DMS153 treated with DMSO at 0.1 percent for 48 hours (cell line): ENCODE measurements at regions not wholly inside any gene's neighbourhood (a gene's known extent, or its start where the extent isn't known, plus 50 kb on each side); places are given as distances from the start of the nearest gene placed in this dataset.

Experiments
- DNase-seq: peaks from one replicate; lab custom pipeline; 2025; ENCODE audit not compliant: unreplicated experiment; lab: John Stamatoyannopoulos, UW

GRCh38 chr11:70020336-70021214 lies 57.5 kb upstream of the ANO1 start:
- DNase-seq = no peak

DNA sequence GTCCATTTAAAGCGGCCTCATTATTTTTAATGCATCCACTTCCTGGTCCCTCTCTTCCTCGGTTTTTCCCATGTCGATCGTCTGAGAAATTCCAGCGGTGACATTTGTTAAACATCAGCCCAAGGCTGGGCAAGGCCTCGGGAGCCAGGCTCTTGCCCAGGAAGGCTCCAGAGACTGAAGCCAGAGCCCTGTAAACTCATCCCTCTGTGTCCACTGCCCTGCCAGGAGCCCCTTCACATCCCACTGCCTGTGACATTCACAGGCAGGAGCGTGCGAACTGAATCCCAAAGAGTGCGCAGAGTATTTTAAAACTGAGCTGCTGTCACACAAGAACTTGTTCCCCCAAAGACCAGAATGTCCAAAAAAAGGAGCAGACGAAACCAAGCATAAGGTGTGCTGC lies 56.5 kb upstream of the ANO1 start:
- no peak for DNase-seq

- no peak for DNase-seq
Observed at GRCh38 chr11:70024036-70024772, 53.9 kb upstream of the ANO1 start.

DNA sequence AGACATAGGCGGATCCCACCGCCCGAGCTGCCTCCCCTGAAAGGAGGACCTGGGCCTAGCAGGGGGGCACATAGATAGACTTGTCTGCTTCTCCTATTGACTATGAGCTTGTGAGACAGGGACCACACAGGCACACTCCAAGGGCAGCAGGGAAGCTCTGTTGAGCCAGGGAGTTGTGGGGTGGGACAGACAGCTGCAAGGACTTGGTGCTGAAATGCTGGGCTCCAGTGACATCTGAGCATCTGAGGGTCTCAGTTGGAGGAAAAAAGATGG lies 53.4 kb upstream of the ANO1 start:
- no peak for DNase-seq

DNA sequence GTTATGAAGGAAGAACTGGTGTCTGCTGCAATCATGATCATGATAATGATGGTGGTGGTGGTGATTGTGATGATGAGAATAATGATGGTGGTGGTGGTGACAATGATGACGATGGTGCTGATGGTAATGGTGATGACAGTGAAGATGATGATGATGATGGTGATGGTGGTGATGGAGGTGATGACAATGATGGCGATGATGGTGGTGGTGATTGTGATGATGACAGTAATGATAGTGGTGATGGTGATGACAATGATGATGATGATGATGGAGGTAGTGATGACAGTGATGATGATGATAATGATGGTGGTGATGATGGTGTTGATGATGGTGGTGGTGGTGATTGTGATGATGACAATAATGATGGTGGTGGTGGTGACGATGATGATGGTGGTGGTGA lies 52.8 kb upstream of the ANO1 start:
- no peak for DNase-seq

DNA sequence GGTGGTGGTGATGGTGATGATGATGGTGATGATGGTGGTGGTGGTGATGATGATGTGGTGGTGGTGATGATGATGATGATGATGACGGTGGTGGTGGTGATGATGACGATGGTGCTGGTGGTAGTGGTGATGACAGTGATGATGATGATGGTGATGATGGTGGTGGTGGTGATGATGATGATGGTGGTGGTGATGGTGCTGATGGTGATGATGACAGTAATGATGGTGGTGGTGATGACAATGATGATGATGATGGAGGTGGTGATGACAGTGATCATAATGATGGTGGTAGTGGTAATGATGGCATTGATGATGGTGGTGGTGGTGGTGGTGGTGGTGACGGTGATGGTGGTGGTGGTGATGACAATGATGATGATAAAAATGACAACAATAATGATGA lies 52.1 kb upstream of the ANO1 start:
- DNase-seq = no peak

- DNase-seq = no peak
Observed at GRCh38 chr11:70026726-70027125, 51.4 kb upstream of the ANO1 start.

- DNase-seq = no peak
Observed at GRCh38 chr11:70027451-70027850, 50.7 kb upstream of the ANO1 start.

DNA sequence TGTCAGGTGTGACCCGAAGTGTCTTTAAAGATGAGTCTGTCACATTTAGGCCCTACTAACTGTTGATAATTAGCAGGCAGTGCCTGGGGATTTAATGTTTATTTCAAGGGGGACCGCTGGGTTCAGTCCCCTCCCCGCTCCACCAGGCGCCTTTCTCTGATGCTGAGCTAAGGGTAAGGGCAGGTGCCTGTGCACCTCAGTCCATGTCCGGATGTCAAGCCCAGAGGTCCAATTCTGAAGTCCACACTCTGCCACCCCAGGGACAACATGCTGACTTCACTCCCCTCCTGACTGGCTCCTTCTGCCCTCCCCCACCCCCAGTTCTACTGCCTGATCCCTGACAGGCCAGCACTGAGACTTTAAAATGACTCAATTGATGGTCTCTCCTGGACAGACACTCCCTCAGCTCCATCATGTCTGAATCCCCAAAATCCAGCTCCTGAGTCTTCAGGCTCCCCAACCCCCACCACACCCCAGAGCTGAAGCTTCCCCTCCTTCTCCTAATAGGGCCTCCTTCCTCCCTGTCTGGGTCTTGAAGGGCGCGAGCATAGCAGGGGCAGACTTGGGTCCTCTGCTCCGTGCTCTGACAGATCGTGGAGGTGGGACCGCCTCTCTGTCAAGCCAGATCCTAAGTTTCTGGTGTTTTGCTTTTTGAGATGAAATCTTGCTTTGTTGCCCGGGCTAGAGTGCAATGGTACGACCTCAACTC lies 49.8 kb upstream of the ANO1 start:
- DNase-seq = no peak
